BE2C (cell line): ENCODE measurements at regions not wholly inside any gene's neighbourhood (a gene's known extent, or its start where the extent isn't known, plus 50 kb on each side); places are given as distances from the start of the nearest gene placed in this dataset.

Source experiments
- DNase-seq: peaks from one replicate; pipeline ENCODE4 v3.0.0-alpha.2; 2020
- H3K27me3 ChIP-seq: fragments of 250-450 bp; sonication (Bioruptor Pico); 2 replicates; pipeline ENCODE4 v1.5.1; 2020; ENCODE audit warnings: mild to moderate bottlenecking
- H3K36me3 ChIP-seq: fragments of 250-450 bp; sonication (Bioruptor Pico); 2 replicates; pipeline ENCODE4 v1.5.1; 2020; ENCODE audit warnings: mild to moderate bottlenecking
- H3K4me1 ChIP-seq: fragments of 250-450 bp; sonication (Bioruptor Pico); 2 replicates; pipeline ENCODE4 v1.5.1; 2020
- H3K4me3 ChIP-seq: 2 replicates; pipeline ENCODE4 v1.5.1; 2011; ENCODE audit warnings: low read depth, low read length
- H3K9me3 ChIP-seq: fragments of 250-450 bp; sonication (Bioruptor Pico); 2 replicates; pipeline ENCODE4 v1.5.1; 2020
- TF ChIP-seq, protein P1 (sequence below): IDR thresholded peaks from 2 replicates; pipeline ENCODE4 v1.5.1; 2012; ENCODE audit warnings: mild to moderate bottlenecking, low read depth, low read length

DNA sequence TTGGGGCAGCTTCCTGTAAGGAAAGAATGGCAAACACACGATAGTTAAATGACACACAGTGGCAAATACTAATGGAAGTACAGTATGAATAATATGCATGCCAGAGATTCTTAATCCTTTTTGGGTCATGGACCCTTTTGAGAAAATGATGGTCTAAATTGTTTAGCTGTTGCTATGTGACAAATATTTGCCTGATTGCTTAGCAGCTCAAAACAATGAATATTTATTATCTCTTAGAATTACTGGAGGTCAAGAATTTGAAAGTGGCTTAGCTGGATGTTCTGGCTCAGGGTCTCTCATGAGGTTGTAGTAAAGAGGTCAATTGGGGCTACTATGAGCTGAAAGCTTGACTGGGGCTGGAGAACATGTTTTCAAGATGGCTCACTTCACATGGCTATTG lies 69.7 kb downstream of the FANCF start:
- Histone ChIP-seq H3K36me3 (no peaks in the 10 kb centered on the region), H3K9me3 (no peaks in the 10 kb centered on the region), H3K4me3 (no peak overlapping the region), H3K4me1 (peaks cover 4% of the 10 kb centered on the region; the same call in 1 of the 2 replicates), H3K27me3 (no peaks in the 10 kb centered on the region)
- TF ChIP-seq, protein P1, sequence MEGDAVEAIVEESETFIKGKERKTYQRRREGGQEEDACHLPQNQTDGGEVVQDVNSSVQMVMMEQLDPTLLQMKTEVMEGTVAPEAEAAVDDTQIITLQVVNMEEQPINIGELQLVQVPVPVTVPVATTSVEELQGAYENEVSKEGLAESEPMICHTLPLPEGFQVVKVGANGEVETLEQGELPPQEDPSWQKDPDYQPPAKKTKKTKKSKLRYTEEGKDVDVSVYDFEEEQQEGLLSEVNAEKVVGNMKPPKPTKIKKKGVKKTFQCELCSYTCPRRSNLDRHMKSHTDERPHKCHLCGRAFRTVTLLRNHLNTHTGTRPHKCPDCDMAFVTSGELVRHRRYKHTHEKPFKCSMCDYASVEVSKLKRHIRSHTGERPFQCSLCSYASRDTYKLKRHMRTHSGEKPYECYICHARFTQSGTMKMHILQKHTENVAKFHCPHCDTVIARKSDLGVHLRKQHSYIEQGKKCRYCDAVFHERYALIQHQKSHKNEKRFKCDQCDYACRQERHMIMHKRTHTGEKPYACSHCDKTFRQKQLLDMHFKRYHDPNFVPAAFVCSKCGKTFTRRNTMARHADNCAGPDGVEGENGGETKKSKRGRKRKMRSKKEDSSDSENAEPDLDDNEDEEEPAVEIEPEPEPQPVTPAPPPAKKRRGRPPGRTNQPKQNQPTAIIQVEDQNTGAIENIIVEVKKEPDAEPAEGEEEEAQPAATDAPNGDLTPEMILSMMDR, result no peak
- DNase-seq, result no peak

DNA sequence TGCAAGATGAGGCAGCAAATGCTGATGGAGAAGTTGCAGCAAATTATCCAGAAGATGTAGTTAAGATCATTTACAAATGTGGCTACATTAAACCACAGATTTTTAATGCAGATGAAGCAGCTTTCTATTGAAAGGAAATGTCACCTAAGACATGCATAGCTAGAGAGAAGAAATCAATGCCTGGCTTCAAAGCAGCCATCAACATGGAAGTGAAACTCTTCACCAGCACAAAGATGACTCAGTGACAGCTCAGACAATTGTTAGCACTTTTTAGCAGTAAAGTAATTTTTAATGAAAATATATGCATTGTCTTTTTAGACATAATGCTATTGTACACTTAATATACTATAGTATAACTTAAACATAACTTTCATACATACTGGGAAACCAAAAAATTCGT lies 71.4 kb downstream of the FANCF start:
- no peaks in the 10 kb centered on the region for H3K27me3 ChIP-seq
- H3K4me3 ChIP-seq, result no peak overlapping the region
- H3K4me1 ChIP-seq, result no peaks in the 10 kb centered on the region
- no peaks in the 10 kb centered on the region for H3K9me3 ChIP-seq
- no peak for DNase-seq
- TF ChIP-seq, protein P1, result no peak
- no peaks in the 10 kb centered on the region for H3K36me3 ChIP-seq

- Histone ChIP-seq H3K4me1 (no peaks in the 10 kb centered on the region), H3K9me3 (no peaks in the 10 kb centered on the region), H3K27me3 (no peaks in the 10 kb centered on the region), H3K4me3 (no peak overlapping the region), H3K36me3 (no peaks in the 10 kb centered on the region)
- TF ChIP-seq, protein P1, result no peak
- DNase-seq, result no peak
These were observed 72.7 kb downstream of the FANCF start for GRCh38 chr11:22552885-22553284.

DNA sequence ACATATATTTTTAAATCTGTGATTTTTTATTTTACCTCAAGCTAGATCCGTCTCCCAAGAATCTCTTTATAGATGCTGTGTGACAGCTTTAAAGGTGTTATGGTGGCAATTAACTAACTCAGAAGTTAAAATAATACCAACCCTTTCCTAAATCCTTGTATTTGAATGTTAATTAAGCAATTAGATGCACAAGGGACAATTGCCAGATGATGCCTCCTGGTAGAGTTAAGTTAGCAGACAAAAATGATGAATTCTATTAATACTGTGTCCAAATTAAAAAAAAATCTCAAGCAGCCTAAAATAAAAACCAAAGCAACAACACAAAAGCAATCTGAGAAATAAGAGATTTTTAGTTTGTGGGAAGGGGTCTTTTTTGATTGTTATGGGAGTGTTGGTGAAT lies 78.9 kb downstream of the FANCF start:
- H3K36me3 ChIP-seq, result no peaks in the 10 kb centered on the region
- TF ChIP-seq, protein P1, result no peak
- DNase-seq, result no peak
- no peaks in the 10 kb centered on the region for H3K9me3 ChIP-seq
- H3K4me3 ChIP-seq, result no peak overlapping the region
- no peaks in the 10 kb centered on the region for H3K27me3 ChIP-seq
- no peaks in the 10 kb centered on the region for H3K4me1 ChIP-seq

- Histone ChIP-seq H3K4me3 (no peak overlapping the region), H3K27me3 (no peaks in the 10 kb centered on the region), H3K9me3 (no peaks in the 10 kb centered on the region), H3K4me1 (no peaks in the 10 kb centered on the region), H3K36me3 (no peaks in the 10 kb centered on the region)
- TF ChIP-seq, protein P1, result no peak
- DNase-seq, result no peak
These were observed 82.4 kb downstream of the FANCF start for GRCh38 chr11:22543261-22543660.

GRCh38 chr11:22539821-22540256 lies 85.8 kb downstream of the FANCF start:
- DNase-seq, result no peak
- H3K27me3 ChIP-seq, result no peaks in the 10 kb centered on the region
- TF ChIP-seq, protein P1, result peak; percentile 66
- no peak overlapping the region for H3K4me3 ChIP-seq
- no peaks in the 10 kb centered on the region for H3K36me3 ChIP-seq
- H3K9me3 ChIP-seq, result no peaks in the 10 kb centered on the region
- no peaks in the 10 kb centered on the region for H3K4me1 ChIP-seq
